ENCODE measurements at regions not wholly inside any gene's neighbourhood (a gene's known extent, or its start where the extent isn't known, plus 50 kb on each side); places are given as distances from the start of the nearest gene placed in this dataset.
"Not testable (repeated sequence)": the region's sequence is repeated elsewhere in the genome, so short reads cannot be mapped to it uniquely, and the experiment has no call there.

GRCh38 chr16:29141586-29142324, 156.9 kb downstream of the LAT start:
- DNase-seq: no peak

GRCh38 chr16:29141121-29141520, 156.3 kb downstream of the LAT start:
- not testable (repeated sequence) for DNase-seq

GRCh38 chr16:29139901-29140855, 155.3 kb downstream of the LAT start:
- DNase-seq: not testable (repeated sequence)

- no peak for DNase-seq
Observed at GRCh38 chr16:29139261-29139802, 154.5 kb downstream of the LAT start.

GRCh38 chr16:29138698-29139097, 153.8 kb downstream of the LAT start:
- not testable (repeated sequence) for DNase-seq

- not testable (repeated sequence) for DNase-seq
Observed at GRCh38 chr16:29137894-29138662, 153.2 kb downstream of the LAT start.

- DNase-seq: not testable (repeated sequence)
Observed at GRCh38 chr16:29137461-29137860, 152.6 kb downstream of the LAT start.

GRCh38 chr16:29136916-29137315, 152.1 kb downstream of the LAT start:
- not testable (repeated sequence) for DNase-seq

- not testable (repeated sequence) for DNase-seq
Observed at GRCh38 chr16:29136046-29136696, 151.3 kb downstream of the LAT start.

GRCh38 chr16:29135098-29135497, 150.2 kb downstream of the LAT start:
- DNase-seq: not testable (repeated sequence)

- not testable (repeated sequence) for DNase-seq
Observed at GRCh38 chr16:29133681-29134430, 149.0 kb downstream of the LAT start.

GRCh38 chr16:29132869-29133268, 148.0 kb downstream of the LAT start:
- DNase-seq: not testable (repeated sequence)

- not testable (repeated sequence) for DNase-seq
Observed at GRCh38 chr16:29132444-29132843, 147.6 kb downstream of the LAT start.

- DNase-seq: not testable (repeated sequence)
Observed at GRCh38 chr16:29130901-29131851, 146.3 kb downstream of the LAT start.

GRCh38 chr16:29130131-29130711, 145.4 kb downstream of the LAT start:
- DNase-seq: not testable (repeated sequence)

- not testable (repeated sequence) for DNase-seq
Observed at GRCh38 chr16:29129458-29130038, 144.7 kb downstream of the LAT start.

GRCh38 chr16:29128732-29129457, 144.0 kb downstream of the LAT start:
- DNase-seq: not testable (repeated sequence)

- not testable (repeated sequence) for DNase-seq
Observed at GRCh38 chr16:29127806-29128420, 143.1 kb downstream of the LAT start.

All from stimulated activated naive CD4-positive, alpha-beta T cell (primary cell).